Mesothelial cell of epicardium (in vitro differentiated cells): ENCODE measurements at regions not wholly inside any gene's neighbourhood (a gene's known extent, or its start where the extent isn't known, plus 50 kb on each side); places are given as distances from the start of the nearest gene placed in this dataset.

Experiments
- DNase-seq, 2 experiments: peaks; one replicate each; pipeline ENCODE4 v3.0.0; 2021; ENCODE audit warnings: low spot score in 2 of 2; ENCODE audit not compliant: unreplicated experiment in 2 of 2
- H3K27ac Mint-ChIP-seq: 2 replicates; pipeline ENCODE4 v1.8.0; 2021; ENCODE audit warnings: mixed read lengths
- H3K27me3 Mint-ChIP-seq: 2 replicates; pipeline ENCODE4 v1.8.0; 2021; ENCODE audit warnings: low read depth, mixed read lengths
- H3K36me3 Mint-ChIP-seq: 2 replicates; pipeline ENCODE4 v1.8.0; 2021; ENCODE audit warnings: mixed read lengths
- H3K4me1 Mint-ChIP-seq: 2 replicates; pipeline ENCODE4 v1.8.0; 2021; ENCODE audit warnings: mixed read lengths
- H3K4me3 Mint-ChIP-seq: 2 replicates; pipeline ENCODE4 v1.8.0; 2021; ENCODE audit warnings: mild to moderate bottlenecking, moderate library complexity, mixed read lengths
- H3K9me3 Mint-ChIP-seq: 2 replicates; pipeline ENCODE4 v1.8.0; 2021; ENCODE audit warnings: mixed read lengths
- TF ChIP-seq, protein P1 (sequence below): fragments of 200-600 bp; sonication (generic); IDR thresholded peaks from one replicate; pipeline ENCODE4 v1.5.0; 2021; ENCODE audit warnings: antibody characterized with exemption; ENCODE audit not compliant: unreplicated experiment

DNA sequence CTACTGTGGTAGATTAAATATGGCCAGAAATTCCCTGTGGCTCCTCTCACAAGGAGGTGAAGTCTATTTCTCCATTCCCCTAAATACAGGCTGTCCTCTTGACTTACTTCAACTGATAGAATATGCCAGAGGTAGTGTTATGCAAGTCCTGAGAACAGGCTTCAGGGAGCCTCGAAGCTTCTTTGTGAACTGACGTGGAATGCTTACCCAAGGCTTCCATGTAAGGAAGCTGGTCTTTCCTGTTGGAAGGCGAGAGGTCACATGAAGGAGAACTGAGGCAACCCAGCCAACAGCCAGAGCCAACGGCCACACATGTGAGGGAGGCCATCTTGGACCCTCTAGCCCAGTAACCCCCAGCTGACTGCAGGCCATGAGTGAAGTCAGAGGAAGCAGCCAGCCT is 267.9 kb downstream of the MRTFB start:
- TF ChIP-seq, protein P1, sequence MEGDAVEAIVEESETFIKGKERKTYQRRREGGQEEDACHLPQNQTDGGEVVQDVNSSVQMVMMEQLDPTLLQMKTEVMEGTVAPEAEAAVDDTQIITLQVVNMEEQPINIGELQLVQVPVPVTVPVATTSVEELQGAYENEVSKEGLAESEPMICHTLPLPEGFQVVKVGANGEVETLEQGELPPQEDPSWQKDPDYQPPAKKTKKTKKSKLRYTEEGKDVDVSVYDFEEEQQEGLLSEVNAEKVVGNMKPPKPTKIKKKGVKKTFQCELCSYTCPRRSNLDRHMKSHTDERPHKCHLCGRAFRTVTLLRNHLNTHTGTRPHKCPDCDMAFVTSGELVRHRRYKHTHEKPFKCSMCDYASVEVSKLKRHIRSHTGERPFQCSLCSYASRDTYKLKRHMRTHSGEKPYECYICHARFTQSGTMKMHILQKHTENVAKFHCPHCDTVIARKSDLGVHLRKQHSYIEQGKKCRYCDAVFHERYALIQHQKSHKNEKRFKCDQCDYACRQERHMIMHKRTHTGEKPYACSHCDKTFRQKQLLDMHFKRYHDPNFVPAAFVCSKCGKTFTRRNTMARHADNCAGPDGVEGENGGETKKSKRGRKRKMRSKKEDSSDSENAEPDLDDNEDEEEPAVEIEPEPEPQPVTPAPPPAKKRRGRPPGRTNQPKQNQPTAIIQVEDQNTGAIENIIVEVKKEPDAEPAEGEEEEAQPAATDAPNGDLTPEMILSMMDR, result no peak
- H3K9me3 Mint-ChIP-seq, result peaks cover 21% of the 10 kb centered on the region
- no peak overlapping the region for H3K27ac Mint-ChIP-seq
- no peak for DNase-seq
- peaks cover 4% of the 10 kb centered on the region for H3K36me3 Mint-ChIP-seq
- peaks cover 71% of the 10 kb centered on the region for H3K27me3 Mint-ChIP-seq
- H3K4me1 Mint-ChIP-seq, result no peaks in the 10 kb centered on the region
- H3K4me3 Mint-ChIP-seq, result no peak overlapping the region

DNA sequence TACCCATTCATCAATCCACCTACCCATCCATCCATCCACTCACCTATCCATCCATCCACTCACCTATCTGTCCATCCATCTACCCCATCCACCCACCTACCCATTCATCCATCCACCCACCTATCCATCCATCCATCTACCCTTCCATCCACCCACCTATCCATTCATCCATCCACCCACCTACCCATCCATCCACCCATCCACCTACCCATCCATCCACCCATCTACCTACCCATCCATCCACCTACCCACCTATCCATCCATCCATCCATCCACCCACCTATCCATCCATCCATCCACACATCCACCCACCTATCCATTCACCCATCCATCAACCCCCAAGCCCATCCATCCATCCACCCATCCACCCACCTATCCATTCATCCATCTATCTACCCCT is 267.1 kb downstream of the MRTFB start:
- TF ChIP-seq, protein P1, result no peak
- peaks cover 4% of the 10 kb centered on the region for H3K36me3 Mint-ChIP-seq

GRCh38 chr16:14337303-14338191 is 266.4 kb downstream of the MRTFB start:
- peaks cover 1% of the 10 kb centered on the region for H3K36me3 Mint-ChIP-seq
- H3K27me3 Mint-ChIP-seq, result peaks cover 72% of the 10 kb centered on the region
- H3K4me3 Mint-ChIP-seq, result no peak overlapping the region
- DNase-seq, result no peak
- H3K27ac Mint-ChIP-seq, result no peak overlapping the region
- TF ChIP-seq, protein P1, result no peak
- no peaks in the 10 kb centered on the region for H3K4me1 Mint-ChIP-seq
- peaks cover 13% of the 10 kb centered on the region for H3K9me3 Mint-ChIP-seq

More for the DNA sequence above, 267.1 kb downstream of the MRTFB start:
- H3K27ac Mint-ChIP-seq, result no peak overlapping the region
- peaks cover 72% of the 10 kb centered on the region for H3K27me3 Mint-ChIP-seq
- H3K4me3 Mint-ChIP-seq, result no peak overlapping the region
- H3K4me1 Mint-ChIP-seq, result no peaks in the 10 kb centered on the region
- no peak for DNase-seq
- peaks cover 20% of the 10 kb centered on the region for H3K9me3 Mint-ChIP-seq

DNA sequence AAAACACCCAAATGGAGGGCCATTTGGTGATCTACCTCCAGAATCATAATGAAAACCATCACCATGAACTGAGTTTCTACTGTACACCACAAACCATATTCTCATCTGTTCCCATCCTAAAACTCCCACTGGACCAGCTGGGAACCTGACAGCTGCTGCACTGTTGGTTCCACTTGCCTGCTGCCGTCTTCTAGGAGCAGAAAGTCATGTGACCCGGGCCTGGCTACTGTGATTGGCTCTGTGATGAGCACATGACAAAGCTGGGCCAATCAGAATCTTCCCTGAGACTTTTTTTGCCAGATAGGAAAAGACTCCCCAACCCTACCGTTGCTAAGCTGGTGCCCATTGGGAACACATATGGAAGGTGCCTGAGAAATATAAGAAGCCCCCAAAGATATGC is 264.2 kb downstream of the MRTFB start:
- H3K4me1 Mint-ChIP-seq, result no peaks in the 10 kb centered on the region
- H3K27ac Mint-ChIP-seq, result no peak overlapping the region
- no peak for DNase-seq
- H3K4me3 Mint-ChIP-seq, result no peak overlapping the region
- H3K9me3 Mint-ChIP-seq, result peaks cover 4% of the 10 kb centered on the region
- H3K36me3 Mint-ChIP-seq, result no peaks in the 10 kb centered on the region
- TF ChIP-seq, protein P1, result no peak
- H3K27me3 Mint-ChIP-seq, result peaks cover 85% of the 10 kb centered on the region

GRCh38 chr16:14334366-14335080 is 263.4 kb downstream of the MRTFB start:
- no peaks in the 10 kb centered on the region for H3K4me1 Mint-ChIP-seq
- H3K27me3 Mint-ChIP-seq, result peaks cover 87% of the 10 kb centered on the region
- H3K9me3 Mint-ChIP-seq, result no peaks in the 10 kb centered on the region

More at GRCh38 chr16:14334366-14335080, 263.4 kb downstream of the MRTFB start:
- DNase-seq, result no peak
- Mint-ChIP-seq H3K27ac (no peak overlapping the region), H3K36me3 (no peaks in the 10 kb centered on the region), H3K4me3 (no peak overlapping the region)
- TF ChIP-seq, protein P1, result no peak
